Lower leg skin (tissue), 4 donors: ENCODE measurements at regions not wholly inside any gene's neighbourhood (a gene's known extent, or its start where the extent isn't known, plus 50 kb on each side); places are given as distances from the start of the nearest gene placed in this dataset.

Experiments used
- DNase-seq, 2 donors: peaks; one replicate each; pipeline ENCODE4 v3.0.0-alpha.2; 2019; ENCODE audit warnings: low spot score in 2 of 2
- H3K4me3 ChIP-seq: fragments of 200-600 bp; sonication (generic); 2 replicates; pipeline ENCODE4 v1.5.1; 2017; ENCODE audit warnings: mild to moderate bottlenecking, low read depth; ENCODE audit not compliant: poor library complexity, severe bottlenecking
- POLR2A ChIP-seq, 2 donors: fragments of 450-650 bp; IDR thresholded peaks; one replicate each; pipeline ENCODE4 v1.6.1; 2016 to 2017; ENCODE audit warnings: antibody characterized with exemption in 2 of 2, mild to moderate bottlenecking in 1 of 2, moderate library complexity in 1 of 2
- WGBS, 2 donors: methylation state at CpG; one replicate each; pipeline ENCODE4 v1.1.5; 2018; 5-methylcytosine and 5-hydroxymethylcytosine counted together
- intact Hi-C: fragments of 100-400 bp; cut with DNase I; formaldehyde crosslinking; loops from one replicate; pipeline ENCODE4 v1.15.0; 2023; ENCODE audit warnings: low total_unique reads
- TF ChIP-seq, protein P1 (sequence below), 3 donors: fragments of 450-650 bp; IDR thresholded peaks; one replicate each; pipeline ENCODE4 v1.5.1; 2016; ENCODE audit warnings: antibody characterized with exemption in 3 of 3, mild to moderate bottlenecking in 3 of 3, moderate library complexity in 2 of 3

DNA sequence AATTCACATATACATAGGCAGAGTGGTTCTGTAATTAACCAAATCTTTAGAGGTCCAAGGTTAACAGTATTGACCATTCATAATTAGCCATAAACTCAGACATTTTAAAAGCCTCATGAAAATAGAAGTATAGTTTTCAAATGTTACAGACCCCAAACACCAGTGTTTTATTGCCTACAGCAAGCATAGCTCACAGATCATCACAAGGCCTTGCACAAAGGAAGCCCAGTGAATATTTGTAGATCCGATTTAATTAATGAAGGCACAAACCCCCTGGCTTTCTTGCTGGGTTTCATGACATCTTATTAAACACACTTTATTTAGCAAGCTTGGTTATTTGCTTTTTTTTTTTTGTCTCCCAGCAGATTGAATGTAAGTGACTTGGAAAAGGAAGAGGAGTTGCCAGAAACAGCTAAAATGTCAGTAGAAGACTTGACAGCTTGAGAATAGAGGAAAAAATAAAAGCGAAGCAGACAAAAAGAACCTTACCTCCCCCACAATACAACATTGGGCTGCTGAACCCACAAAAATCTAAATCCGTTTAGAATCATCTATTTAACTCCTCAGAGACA, 283.9 kb upstream of the TNC start:
- no peak for TF ChIP-seq POLR2A (IDR thresholded peaks at IDR 0.05)
- TF ChIP-seq, protein P1, sequence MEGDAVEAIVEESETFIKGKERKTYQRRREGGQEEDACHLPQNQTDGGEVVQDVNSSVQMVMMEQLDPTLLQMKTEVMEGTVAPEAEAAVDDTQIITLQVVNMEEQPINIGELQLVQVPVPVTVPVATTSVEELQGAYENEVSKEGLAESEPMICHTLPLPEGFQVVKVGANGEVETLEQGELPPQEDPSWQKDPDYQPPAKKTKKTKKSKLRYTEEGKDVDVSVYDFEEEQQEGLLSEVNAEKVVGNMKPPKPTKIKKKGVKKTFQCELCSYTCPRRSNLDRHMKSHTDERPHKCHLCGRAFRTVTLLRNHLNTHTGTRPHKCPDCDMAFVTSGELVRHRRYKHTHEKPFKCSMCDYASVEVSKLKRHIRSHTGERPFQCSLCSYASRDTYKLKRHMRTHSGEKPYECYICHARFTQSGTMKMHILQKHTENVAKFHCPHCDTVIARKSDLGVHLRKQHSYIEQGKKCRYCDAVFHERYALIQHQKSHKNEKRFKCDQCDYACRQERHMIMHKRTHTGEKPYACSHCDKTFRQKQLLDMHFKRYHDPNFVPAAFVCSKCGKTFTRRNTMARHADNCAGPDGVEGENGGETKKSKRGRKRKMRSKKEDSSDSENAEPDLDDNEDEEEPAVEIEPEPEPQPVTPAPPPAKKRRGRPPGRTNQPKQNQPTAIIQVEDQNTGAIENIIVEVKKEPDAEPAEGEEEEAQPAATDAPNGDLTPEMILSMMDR (IDR thresholded peaks at IDR 0.05) = no peak
- WGBS, 2 donors = 74 to 80% methylated on average over 3 of the region's 3 CpGs

DNA sequence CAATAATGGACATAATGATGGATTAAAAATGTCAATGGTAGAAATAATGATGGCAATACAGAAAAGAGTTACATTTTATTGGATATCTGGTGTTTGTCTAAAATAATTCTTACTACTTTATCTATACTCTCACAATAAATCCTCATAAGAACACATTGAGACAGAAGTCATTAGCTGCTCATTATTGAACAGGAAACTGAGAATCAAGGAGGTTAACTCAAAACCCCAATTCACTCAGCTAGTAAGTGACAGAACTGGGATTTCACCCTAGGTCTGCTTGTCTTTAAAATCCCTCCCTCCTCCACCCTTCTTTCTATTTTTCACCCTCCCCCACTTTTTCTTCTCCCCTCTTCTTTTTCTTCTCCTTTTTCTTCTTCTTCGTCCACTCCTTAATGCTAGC, 285.8 kb upstream of the TNC start:
- H3K4me3 ChIP-seq = no peak overlapping the region
- intact Hi-C loops = no loop called here
- no peak for DNase-seq
- TF ChIP-seq, protein P1 (IDR thresholded peaks at IDR 0.05) = no peak
- TF ChIP-seq POLR2A (IDR thresholded peaks at IDR 0.05) = no peak
- WGBS, 2 donors = 92 to 97% methylated on average over 1 of the region's 1 CpG

More for the DNA sequence above, 283.9 kb upstream of the TNC start:
- DNase-seq = no peak
- no peak overlapping the region for H3K4me3 ChIP-seq
- intact Hi-C loops = no loop called here

DNA sequence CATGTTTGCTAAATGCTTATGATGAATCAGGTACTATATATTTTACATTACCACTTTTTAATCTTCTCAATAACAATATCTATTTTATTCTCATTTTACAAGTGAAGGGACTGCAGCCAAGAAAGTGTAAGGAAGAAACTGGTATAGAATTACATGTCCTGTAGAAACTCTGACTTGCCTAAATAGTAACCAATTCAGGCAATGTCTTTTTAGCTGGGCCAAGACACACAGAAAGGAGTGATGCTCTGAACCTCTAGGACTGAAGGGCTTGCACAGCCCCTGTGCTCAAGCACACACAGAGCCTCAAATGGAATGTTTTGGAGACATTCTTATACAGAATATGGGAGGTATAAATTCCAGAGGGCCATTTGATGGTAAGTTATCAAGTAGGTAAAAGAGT, 286.4 kb upstream of the TNC start:
- H3K4me3 ChIP-seq = no peak overlapping the region
- no peak for DNase-seq
- TF ChIP-seq POLR2A (IDR thresholded peaks at IDR 0.05) = no peak
- TF ChIP-seq, protein P1 (IDR thresholded peaks at IDR 0.05) = no peak
- intact Hi-C loops = no loop called here

DNA sequence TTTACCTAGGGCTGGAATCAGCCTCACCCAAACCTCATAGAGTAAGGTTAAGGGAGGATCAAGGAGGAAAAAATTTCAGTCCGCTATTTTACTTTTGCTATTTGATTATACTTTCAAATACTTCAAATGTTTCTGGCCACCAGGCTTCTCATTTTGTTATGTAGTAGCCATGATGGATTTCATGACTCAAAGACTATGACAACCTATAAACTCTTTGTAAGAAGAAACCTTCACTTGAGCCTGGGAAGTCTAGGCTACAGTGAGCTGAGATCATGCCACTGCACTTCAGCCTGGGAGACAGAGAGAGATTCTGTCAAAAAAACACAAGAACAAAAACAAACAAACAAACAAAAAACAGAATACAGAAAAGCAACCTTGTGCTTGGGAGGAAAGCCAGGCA, 293.6 kb upstream of the TNC start:
- TF ChIP-seq POLR2A (IDR thresholded peaks at IDR 0.05) = no peak
- TF ChIP-seq, protein P1 (IDR thresholded peaks at IDR 0.05) = no peak
- DNase-seq = no peak
- 97 to 98% methylated on average over 1 of the region's 1 CpG for WGBS, 2 donors
- H3K4me3 ChIP-seq = no peak overlapping the region
- intact Hi-C loops = no loop called here

DNA sequence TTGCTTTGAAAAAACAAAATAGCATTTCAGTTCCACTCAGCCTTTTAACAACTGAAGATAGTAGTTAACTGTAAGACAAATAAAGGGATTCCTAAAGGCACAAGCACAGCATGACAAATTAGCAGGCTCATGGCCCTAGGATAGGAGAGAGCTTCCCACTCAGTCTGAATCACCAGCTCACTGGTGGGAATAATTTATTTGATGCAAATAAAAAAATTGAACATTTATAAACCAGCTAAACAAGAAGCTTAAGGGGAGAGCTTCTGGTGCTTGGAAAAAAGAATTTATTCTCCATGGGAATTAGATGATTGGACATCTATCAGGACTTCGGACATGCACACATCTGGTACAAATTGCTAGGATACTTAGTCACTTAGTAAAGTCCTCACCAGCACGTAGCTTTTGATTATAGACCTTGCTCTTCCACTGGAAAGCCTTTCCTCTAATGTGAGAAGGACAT, 294.1 kb upstream of the TNC start:
- no peak for DNase-seq
- TF ChIP-seq POLR2A (IDR thresholded peaks at IDR 0.05) = no peak
- TF ChIP-seq, protein P1 (IDR thresholded peaks at IDR 0.05) = no peak
- WGBS, 2 donors = 48 to 49% methylated on average over 2 of the region's 2 CpGs
- intact Hi-C loops = no loop called here
- H3K4me3 ChIP-seq = no peak overlapping the region

DNA sequence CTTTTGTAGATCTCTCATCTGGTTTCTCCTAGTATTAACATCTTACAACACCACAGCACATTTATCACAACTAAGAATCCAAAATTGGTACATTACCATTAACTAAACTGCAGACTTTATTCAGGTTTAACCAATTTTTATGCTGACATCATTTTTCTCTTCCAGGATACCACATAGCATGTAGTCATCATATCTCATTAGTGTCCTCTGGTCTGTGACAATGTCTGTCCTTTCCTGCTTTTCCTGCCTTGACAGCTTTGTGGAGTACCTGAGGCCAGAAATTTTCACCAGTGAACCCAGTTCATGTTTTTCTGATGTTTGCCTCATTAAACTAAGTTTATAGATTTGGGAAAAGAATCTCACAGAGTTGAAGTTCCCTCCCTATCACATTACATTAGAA, 294.7 kb upstream of the TNC start:
- H3K4me3 ChIP-seq = no peak overlapping the region
- no peak for TF ChIP-seq POLR2A (IDR thresholded peaks at IDR 0.05)
- TF ChIP-seq, protein P1 (IDR thresholded peaks at IDR 0.05) = no peak
- DNase-seq = no peak
- intact Hi-C loops = no loop called here
